Osteoblast (primary cell): ENCODE measurements at regions not wholly inside any gene's neighbourhood (a gene's known extent, or its start where the extent isn't known, plus 50 kb on each side); places are given as distances from the start of the nearest gene placed in this dataset.

Source experiments
- DNase-seq: peaks from one replicate; pipeline ENCODE4 v3.0.0; 2011; ENCODE audit warnings: low spot score, mixed read lengths; ENCODE audit not compliant: insufficient read length; ENCODE audit errors: missing footprints
- H2AFZ ChIP-seq: 2 replicates; pipeline ENCODE4 v1.6.0; 2011; ENCODE audit warnings: mild to moderate bottlenecking, low read length
- H3K27ac ChIP-seq: 2 replicates; pipeline ENCODE4 v1.5.1; 2011; ENCODE audit warnings: mild to moderate bottlenecking, low read depth, low read length, moderate library complexity
- H3K27me3 ChIP-seq: 2 replicates; pipeline ENCODE4 v1.6.0; 2012; ENCODE audit warnings: mild to moderate bottlenecking, control low read depth, inconsistent platforms, low read length, moderate library complexity; ENCODE audit not compliant: insufficient read depth
- H3K36me3 ChIP-seq: 2 replicates; pipeline ENCODE4 v1.5.1; 2011; ENCODE audit warnings: mild to moderate bottlenecking, low read length, control low read depth, moderate library complexity; ENCODE audit not compliant: insufficient read depth
- H3K4me1 ChIP-seq: 2 replicates; pipeline ENCODE4 v1.5.1; 2011; ENCODE audit warnings: mild to moderate bottlenecking, low read length, control low read depth, moderate library complexity; ENCODE audit not compliant: insufficient read depth
- H3K4me2 ChIP-seq: 2 replicates; pipeline ENCODE4 v1.6.0; 2011; ENCODE audit warnings: mild to moderate bottlenecking, low read length; ENCODE audit not compliant: insufficient read depth
- H3K4me3 ChIP-seq: fragments of 200-600 bp; sonication (generic); 3 replicates; pipeline ENCODE4 v1.5.1; 2012; ENCODE audit warnings: mild to moderate bottlenecking, low read length, inconsistent platforms; ENCODE audit not compliant: insufficient read depth
- H3K79me2 ChIP-seq: 2 replicates; pipeline ENCODE4 v1.6.0; 2012; ENCODE audit warnings: mild to moderate bottlenecking, low read length, control low read depth, inconsistent platforms; ENCODE audit not compliant: insufficient read depth
- H3K9me3 ChIP-seq: 2 replicates; pipeline ENCODE4 v1.5.1; 2011; ENCODE audit warnings: low read depth, low read length, control low read depth
- H4K20me1 ChIP-seq: 2 replicates; pipeline ENCODE4 v1.6.0; 2012; ENCODE audit warnings: mild to moderate bottlenecking, low read length, control low read depth; ENCODE audit not compliant: insufficient read depth
- CTCF ChIP-seq: IDR thresholded peaks from 2 replicates; pipeline ENCODE4 v1.5.1; 2011; ENCODE audit warnings: mild to moderate bottlenecking, low read depth, low read length, moderate library complexity; ENCODE audit errors: extremely low read depth

DNA sequence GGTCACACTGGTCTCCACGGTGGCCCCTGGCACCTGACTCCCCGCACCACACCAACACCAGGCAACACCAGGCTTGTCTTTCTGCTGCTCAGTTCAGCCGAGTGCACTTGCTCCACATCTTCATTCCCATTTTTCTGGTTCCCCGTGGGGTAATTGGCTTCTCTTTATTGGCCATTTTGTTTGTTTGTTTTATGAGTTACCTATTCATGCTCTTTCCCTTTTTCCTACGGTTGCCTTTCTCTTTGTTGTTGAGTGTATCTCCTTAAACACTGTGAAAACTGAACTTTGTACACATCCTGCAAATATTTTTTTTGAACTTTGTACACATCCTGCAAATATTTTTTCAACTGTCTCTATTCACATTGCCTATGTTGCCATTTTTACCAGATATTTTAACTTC is 834.0 kb downstream of the BRD1 start:
- Histone ChIP-seq H3K27me3 (no peaks in the 10 kb centered on the region), H3K79me2 (no peaks in the 10 kb centered on the region), H3K36me3 (no peaks in the 10 kb centered on the region), H3K4me3 (no peak overlapping the region), H2AFZ (no peak overlapping the region), H4K20me1 (no peaks in the 10 kb centered on the region), H3K4me2 (no peak overlapping the region), H3K9me3 (peaks cover 3% of the 10 kb centered on the region), H3K27ac (no peak overlapping the region), H3K4me1 (no peaks in the 10 kb centered on the region)
- DNase-seq, result no peak
- TF ChIP-seq CTCF, result no peak

DNA sequence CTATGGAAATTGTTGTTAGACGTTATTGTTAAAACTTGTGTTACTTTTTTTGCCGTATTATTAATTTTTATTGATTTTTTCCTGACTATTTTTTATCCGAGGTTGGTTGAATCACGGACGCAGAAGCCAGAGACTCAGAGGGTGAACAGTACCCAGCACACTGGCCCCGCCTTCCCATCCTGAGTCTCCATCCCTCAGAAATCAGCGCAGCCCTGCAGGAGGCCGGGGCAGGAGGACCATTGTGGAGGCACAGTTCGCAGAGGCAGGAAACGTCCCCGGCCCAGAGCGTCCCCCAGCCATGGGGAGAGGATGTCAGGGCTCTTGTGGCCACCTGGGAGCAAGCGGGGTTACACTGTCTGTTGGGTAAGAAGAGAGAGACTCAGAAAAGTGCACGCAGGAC is 843.0 kb downstream of the BRD1 start:
- no peak for DNase-seq
- no peaks in the 10 kb centered on the region for H3K4me1 ChIP-seq
- no peaks in the 10 kb centered on the region for H3K79me2 ChIP-seq
- no peaks in the 10 kb centered on the region for H3K36me3 ChIP-seq
- H3K4me2 ChIP-seq, result no peak overlapping the region
- no peaks in the 10 kb centered on the region for H3K27me3 ChIP-seq
- H2AFZ ChIP-seq, result no peak overlapping the region
- no peaks in the 10 kb centered on the region for H4K20me1 ChIP-seq
- H3K4me3 ChIP-seq, result no peak overlapping the region
- no peak overlapping the region for H3K27ac ChIP-seq
- peaks cover 3% of the 10 kb centered on the region for H3K9me3 ChIP-seq
- TF ChIP-seq CTCF, result no peak

GRCh38 chr22:48982321-48982905 is 845.3 kb downstream of the BRD1 start:
- Histone ChIP-seq H4K20me1 (no peaks in the 10 kb centered on the region), H3K9me3 (peaks cover 3% of the 10 kb centered on the region), H3K4me2 (no peak overlapping the region), H3K27ac (no peak overlapping the region), H3K4me1 (no peaks in the 10 kb centered on the region), H3K27me3 (no peaks in the 10 kb centered on the region), H3K36me3 (no peaks in the 10 kb centered on the region), H3K79me2 (no peaks in the 10 kb centered on the region), H2AFZ (no peak overlapping the region), H3K4me3 (no peak overlapping the region)
- TF ChIP-seq CTCF, result no peak
- no peak for DNase-seq

DNA sequence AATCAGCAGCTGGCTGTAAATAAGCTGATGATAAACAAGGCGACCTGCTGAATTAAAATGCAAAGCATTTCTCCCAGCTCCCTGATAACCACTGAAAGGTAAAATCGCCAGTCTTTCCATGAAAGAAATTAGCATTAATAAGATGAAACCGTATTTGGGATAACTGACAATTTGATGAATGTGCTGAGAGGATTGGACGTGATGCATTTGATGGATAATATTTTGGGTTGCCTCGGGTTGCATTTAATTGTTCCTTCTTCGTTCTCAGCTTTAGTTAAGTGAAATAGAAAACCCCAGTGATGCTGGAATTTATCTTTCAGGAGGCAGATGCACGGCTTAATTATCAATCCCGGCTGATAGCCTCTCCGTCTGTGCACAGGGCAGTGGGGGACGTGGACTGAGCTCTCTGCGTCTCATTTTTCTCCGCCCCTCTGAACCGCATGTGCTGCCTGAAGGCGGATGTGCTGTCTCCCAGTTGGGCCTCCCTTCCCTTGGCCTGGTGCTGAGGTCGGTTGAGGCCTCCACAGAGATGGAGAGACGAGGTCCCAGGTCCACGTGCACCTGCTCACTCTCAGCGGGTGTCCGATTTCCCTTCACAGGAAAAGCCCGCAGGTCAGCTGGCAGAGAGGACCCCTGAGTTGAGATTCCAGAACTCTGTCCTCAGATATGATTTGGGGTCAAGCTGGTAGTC is 846.2 kb downstream of the BRD1 start:
- Histone ChIP-seq H2AFZ (no peak overlapping the region), H3K36me3 (no peaks in the 10 kb centered on the region), H3K79me2 (no peaks in the 10 kb centered on the region), H3K4me2 (no peak overlapping the region), H3K4me1 (no peaks in the 10 kb centered on the region), H3K27ac (no peak overlapping the region), H3K9me3 (peaks cover 3% of the 10 kb centered on the region), H3K27me3 (no peaks in the 10 kb centered on the region), H4K20me1 (no peaks in the 10 kb centered on the region), H3K4me3 (no peak overlapping the region)
- no peak for DNase-seq
- TF ChIP-seq CTCF, result no peak
